DND-41 (cell line): ENCODE measurements at regions not wholly inside any gene's neighbourhood (a gene's known extent, or its start where the extent isn't known, plus 50 kb on each side); places are given as distances from the start of the nearest gene placed in this dataset.

Experiments
- CTCF ChIP-seq: IDR thresholded peaks from 2 replicates; pipeline ENCODE4 v1.5.1; 2012; ENCODE audit warnings: borderline replicate concordance, low read length, moderate library complexity, mild to moderate bottlenecking; ENCODE audit not compliant: poor library complexity, severe bottlenecking; ENCODE audit errors: extremely low read depth
- EZH2 ChIP-seq: IDR thresholded peaks from 3 replicates; pipeline ENCODE4 v1.6.1; 2012; ENCODE audit warnings: borderline replicate concordance, low read depth, mild to moderate bottlenecking, moderate library complexity, low read length, inconsistent platforms; ENCODE audit not compliant: severe bottlenecking

- no peak for TF ChIP-seq EZH2
- no peak for TF ChIP-seq CTCF
Observed at GRCh38 chr1:82377201-82377884, 576.6 kb downstream of the ADGRL2 start.
